ENCODE measurements at regions not wholly inside any gene's neighbourhood (a gene's known extent, or its start where the extent isn't known, plus 50 kb on each side); places are given as distances from the start of the nearest gene placed in this dataset.

- Histone ChIP-seq H3K4me3 (ENCODE audit: control insufficient read depth in 1 of 7, extremely low read depth in 1 of 7, insufficient read depth in 4 of 7, low read depth in 2 of 7, low read length in 6 of 7) (no peak overlapping the region), H3K4me1 (ENCODE audit: control extremely low read depth in 1 of 4, control insufficient read depth in 4 of 4, insufficient read depth in 4 of 4, low read length in 3 of 4) (no peaks in the 10 kb centered on the region), H3K27ac (ENCODE audit: insufficient read depth in 1 of 2, low read depth in 1 of 2, low read length in 2 of 2, poor library complexity in 1 of 2, severe bottlenecking in 2 of 2) (no peak overlapping the region), H3K27me3 (replicated peaks in 2 of 5; ENCODE audit: control insufficient read depth in 4 of 5, insufficient read depth in 5 of 5, low read length in 4 of 5) (peaks cover 0 to 57% (median 2%) of the 10 kb centered on the region in 5 experiments), H3K36me3 (ENCODE audit: control insufficient read depth in 4 of 4, insufficient read depth in 4 of 4, low read length in 3 of 4) (no peaks in the 10 kb centered on the region), H3K9me3 (ENCODE audit: control extremely low read depth in 1 of 5, control insufficient read depth in 4 of 5, insufficient read depth in 2 of 5, low read depth in 1 of 5, low read length in 4 of 5) (peaks cover 0 to 2% (median 0%) of the 10 kb centered on the region in 5 experiments)
- CTCF ChIA-PET = no interaction called here
- WGBS (ENCODE audit: insufficient coverage) = 90% methylated on average over 7 of the region's 8 CpGs
- DNase-seq = no peak
- POLR2A ChIA-PET = no interaction called here
Observed at GRCh38 chr6:1103021-1103420, 208.9 kb upstream of the FOXQ1 start.

GRCh38 chr6:1100269-1100668 lies 211.6 kb upstream of the FOXQ1 start:
- peaks cover 0 to 53% (median 2%) of the 10 kb centered on the region in 5 experiments for H3K27me3 ChIP-seq (replicated peaks in 2 of 5; ENCODE audit: control insufficient read depth in 4 of 5, insufficient read depth in 5 of 5, low read length in 4 of 5)
- H3K9me3 ChIP-seq (ENCODE audit: control extremely low read depth in 1 of 5, control insufficient read depth in 4 of 5, insufficient read depth in 2 of 5, low read depth in 1 of 5, low read length in 4 of 5) = peaks cover 0 to 4% (median 0%) of the 10 kb centered on the region in 5 experiments
- H3K27ac ChIP-seq (ENCODE audit: insufficient read depth in 1 of 2, low read depth in 1 of 2, low read length in 2 of 2, poor library complexity in 1 of 2, severe bottlenecking in 2 of 2) = no peak overlapping the region
- no peak overlapping the region for H3K4me3 ChIP-seq (ENCODE audit: control insufficient read depth in 1 of 7, extremely low read depth in 1 of 7, insufficient read depth in 4 of 7, low read depth in 2 of 7, low read length in 6 of 7)
- H3K36me3 ChIP-seq (ENCODE audit: control insufficient read depth in 4 of 4, insufficient read depth in 4 of 4, low read length in 3 of 4) = no peaks in the 10 kb centered on the region
- ChIA-PET POLR2A (no interaction called here), CTCF (no interaction called here)
- H3K4me1 ChIP-seq (ENCODE audit: control extremely low read depth in 1 of 4, control insufficient read depth in 4 of 4, insufficient read depth in 4 of 4, low read length in 3 of 4) = no peaks in the 10 kb centered on the region
- DNase-seq = no peak
- WGBS (ENCODE audit: insufficient coverage) = 100% methylated on average over 4 of the region's 8 CpGs

- Histone ChIP-seq H3K4me3 (ENCODE audit: control insufficient read depth in 1 of 7, extremely low read depth in 1 of 7, insufficient read depth in 4 of 7, low read depth in 2 of 7, low read length in 6 of 7) (no peak overlapping the region), H3K27ac (ENCODE audit: insufficient read depth in 1 of 2, low read depth in 1 of 2, low read length in 2 of 2, poor library complexity in 1 of 2, severe bottlenecking in 2 of 2) (no peak overlapping the region), H3K4me1 (ENCODE audit: control extremely low read depth in 1 of 4, control insufficient read depth in 4 of 4, insufficient read depth in 4 of 4, low read length in 3 of 4) (no peaks in the 10 kb centered on the region), H3K9me3 (ENCODE audit: control extremely low read depth in 1 of 5, control insufficient read depth in 4 of 5, insufficient read depth in 2 of 5, low read depth in 1 of 5, low read length in 4 of 5) (peaks cover 0 to 4% (median 0%) of the 10 kb centered on the region in 5 experiments), H3K36me3 (ENCODE audit: control insufficient read depth in 4 of 4, insufficient read depth in 4 of 4, low read length in 3 of 4) (no peaks in the 10 kb centered on the region), H3K27me3 (replicated peaks in 2 of 5; ENCODE audit: control insufficient read depth in 4 of 5, insufficient read depth in 5 of 5, low read length in 4 of 5) (peaks cover 0 to 49% (median 2%) of the 10 kb centered on the region in 5 experiments)
- CTCF ChIA-PET = no interaction called here
- DNase-seq = no peak
- 98% methylated on average over 5 of the region's 9 CpGs for WGBS (ENCODE audit: insufficient coverage)
- POLR2A ChIA-PET = no interaction called here
Observed at GRCh38 chr6:1099264-1099663, 212.6 kb upstream of the FOXQ1 start.

GRCh38 chr6:1096967-1097765 lies 214.7 kb upstream of the FOXQ1 start:
- DNase-seq = no peak
- POLR2A ChIA-PET = no interaction called here
- Histone ChIP-seq H3K36me3 (ENCODE audit: control insufficient read depth in 4 of 4, insufficient read depth in 4 of 4, low read length in 3 of 4) (no peaks in the 10 kb centered on the region), H3K27ac (ENCODE audit: insufficient read depth in 1 of 2, low read depth in 1 of 2, low read length in 2 of 2, poor library complexity in 1 of 2, severe bottlenecking in 2 of 2) (no peak overlapping the region), H3K4me1 (ENCODE audit: control extremely low read depth in 1 of 4, control insufficient read depth in 4 of 4, insufficient read depth in 4 of 4, low read length in 3 of 4) (no peaks in the 10 kb centered on the region), H3K27me3 (replicated peaks in 2 of 5; ENCODE audit: control insufficient read depth in 4 of 5, insufficient read depth in 5 of 5, low read length in 4 of 5) (peaks cover 0 to 30% (median 2%) of the 10 kb centered on the region in 5 experiments), H3K9me3 (ENCODE audit: control extremely low read depth in 1 of 5, control insufficient read depth in 4 of 5, insufficient read depth in 2 of 5, low read depth in 1 of 5, low read length in 4 of 5) (peaks cover 0 to 4% (median 0%) of the 10 kb centered on the region in 5 experiments), H3K4me3 (ENCODE audit: control insufficient read depth in 1 of 7, extremely low read depth in 1 of 7, insufficient read depth in 4 of 7, low read depth in 2 of 7, low read length in 6 of 7) (no peak overlapping the region)
- CTCF ChIA-PET = no interaction called here
- WGBS (ENCODE audit: insufficient coverage) = 93% methylated on average over 11 of the region's 11 CpGs

- no peak overlapping the region for H3K27ac ChIP-seq (ENCODE audit: insufficient read depth in 1 of 2, low read depth in 1 of 2, low read length in 2 of 2, poor library complexity in 1 of 2, severe bottlenecking in 2 of 2)
- H3K36me3 ChIP-seq (ENCODE audit: control insufficient read depth in 4 of 4, insufficient read depth in 4 of 4, low read length in 3 of 4) = no peaks in the 10 kb centered on the region
- no peak for DNase-seq
- CTCF ChIA-PET = no interaction called here
- H3K27me3 ChIP-seq (replicated peaks in 2 of 5; ENCODE audit: control insufficient read depth in 4 of 5, insufficient read depth in 5 of 5, low read length in 4 of 5) = peaks cover 0 to 8% (median 0%) of the 10 kb centered on the region in 5 experiments
- no peak overlapping the region for H3K4me3 ChIP-seq (ENCODE audit: control insufficient read depth in 1 of 7, extremely low read depth in 1 of 7, insufficient read depth in 4 of 7, low read depth in 2 of 7, low read length in 6 of 7)
- H3K9me3 ChIP-seq (ENCODE audit: control extremely low read depth in 1 of 5, control insufficient read depth in 4 of 5, insufficient read depth in 2 of 5, low read depth in 1 of 5, low read length in 4 of 5) = peaks cover 0 to 4% (median 0%) of the 10 kb centered on the region in 5 experiments
- POLR2A ChIA-PET = no interaction called here
- no peaks in the 10 kb centered on the region for H3K4me1 ChIP-seq (ENCODE audit: control extremely low read depth in 1 of 4, control insufficient read depth in 4 of 4, insufficient read depth in 4 of 4, low read length in 3 of 4)
- WGBS (ENCODE audit: insufficient coverage) = 100% methylated on average over 1 of the region's 1 CpG
Observed at GRCh38 chr6:1094306-1094705, 217.6 kb upstream of the FOXQ1 start.

GRCh38 chr6:1091900-1092299 lies 220.0 kb upstream of the FOXQ1 start:
- no CpG with 5 or more reads among the region's 3 CpGs for WGBS (ENCODE audit: insufficient coverage)
- ChIA-PET CTCF (no interaction called here), POLR2A (no interaction called here)
- H3K9me3 ChIP-seq (ENCODE audit: control extremely low read depth in 1 of 5, control insufficient read depth in 4 of 5, insufficient read depth in 2 of 5, low read depth in 1 of 5, low read length in 4 of 5) = peaks cover 0 to 4% (median 0%) of the 10 kb centered on the region in 5 experiments
- no peak overlapping the region for H3K4me3 ChIP-seq (ENCODE audit: control insufficient read depth in 1 of 7, extremely low read depth in 1 of 7, insufficient read depth in 4 of 7, low read depth in 2 of 7, low read length in 6 of 7)
- no peak for DNase-seq
- peaks cover 0 to 7% (median 0%) of the 10 kb centered on the region in 5 experiments for H3K27me3 ChIP-seq (replicated peaks in 2 of 5; ENCODE audit: control insufficient read depth in 4 of 5, insufficient read depth in 5 of 5, low read length in 4 of 5)
- H3K36me3 ChIP-seq (ENCODE audit: control insufficient read depth in 4 of 4, insufficient read depth in 4 of 4, low read length in 3 of 4) = no peaks in the 10 kb centered on the region
- H3K4me1 ChIP-seq (ENCODE audit: control extremely low read depth in 1 of 4, control insufficient read depth in 4 of 4, insufficient read depth in 4 of 4, low read length in 3 of 4) = no peaks in the 10 kb centered on the region
- H3K27ac ChIP-seq (ENCODE audit: insufficient read depth in 1 of 2, low read depth in 1 of 2, low read length in 2 of 2, poor library complexity in 1 of 2, severe bottlenecking in 2 of 2) = no peak overlapping the region

- ChIA-PET CTCF (no interaction called here), POLR2A (no interaction called here)
- Histone ChIP-seq H3K9me3 (ENCODE audit: control extremely low read depth in 1 of 5, control insufficient read depth in 4 of 5, insufficient read depth in 2 of 5, low read depth in 1 of 5, low read length in 4 of 5) (no peaks in the 10 kb centered on the region), H3K36me3 (ENCODE audit: control insufficient read depth in 4 of 4, insufficient read depth in 4 of 4, low read length in 3 of 4) (no peaks in the 10 kb centered on the region), H3K27me3 (replicated peaks in 2 of 5; ENCODE audit: control insufficient read depth in 4 of 5, insufficient read depth in 5 of 5, low read length in 4 of 5) (peaks cover 0 to 5% (median 0%) of the 10 kb centered on the region in 5 experiments), H3K27ac (ENCODE audit: insufficient read depth in 1 of 2, low read depth in 1 of 2, low read length in 2 of 2, poor library complexity in 1 of 2, severe bottlenecking in 2 of 2) (no peak overlapping the region), H3K4me3 (ENCODE audit: control insufficient read depth in 1 of 7, extremely low read depth in 1 of 7, insufficient read depth in 4 of 7, low read depth in 2 of 7, low read length in 6 of 7) (no peak overlapping the region), H3K4me1 (ENCODE audit: control extremely low read depth in 1 of 4, control insufficient read depth in 4 of 4, insufficient read depth in 4 of 4, low read length in 3 of 4) (no peaks in the 10 kb centered on the region)
- no peak for DNase-seq
- no CpG with 5 or more reads among the region's 1 CpG for WGBS (ENCODE audit: insufficient coverage)
Observed at GRCh38 chr6:1089859-1090258, 222.0 kb upstream of the FOXQ1 start.

Measured in common myeloid progenitor, CD34-positive (primary cell).